Panc1 (cell line): ENCODE measurements at regions not wholly inside any gene's neighbourhood (a gene's known extent, or its start where the extent isn't known, plus 50 kb on each side); places are given as distances from the start of the nearest gene placed in this dataset.

ENCODE experiments used
- ATAC-seq: fragments of 200-7000 bp; cut with Tn5 transposase; 2 replicates; pipeline ENCODE4 v1.9.1; 2020; ENCODE audit warnings: mild to moderate bottlenecking, moderate library complexity
- BruUV-seq: library from RNA; stranded (reverse); fragments of 400-500 nt; replicated peaks from 2 replicates; lab custom pipeline; 2021; lab: Mats Ljungman, UMichigan
- CTCF ChIA-PET: fragments of 300-600 bp; sonication (Branson Sonifier 250); formaldehyde crosslinking; loops from one replicate; lab custom pipeline; 2022; ENCODE audit warnings: antibody characterized with exemption; lab: Charles Lee
- POLR2A ChIA-PET: fragments of 300-600 bp; sonication (Branson Sonifier 250); formaldehyde crosslinking; loops from one replicate; lab custom pipeline; 2022; ENCODE audit warnings: antibody characterized with exemption; lab: Charles Lee
- DNase-seq: peaks from one replicate; pipeline ENCODE4 v3.0.0-alpha.2; 2010; ENCODE audit warnings: low read depth, low spot score
- H3K27ac ChIP-seq: 2 replicates; pipeline ENCODE4 v1.5.1; 2011; ENCODE audit warnings: mild to moderate bottlenecking, low read length, inconsistent platforms
- H3K27me3 ChIP-seq: fragments of 200-500 bp; sonication (Bioruptor generic); 2 replicates; pipeline ENCODE4 v1.6.0; 2014; ENCODE audit warnings: low read length, inconsistent platforms; ENCODE audit not compliant: control insufficient read depth, insufficient read depth
- H3K36me3 ChIP-seq: fragments of 200-500 bp; sonication (Bioruptor generic); 2 replicates; pipeline ENCODE4 v1.5.1; 2014; ENCODE audit warnings: inconsistent platforms, mild to moderate bottlenecking, low read length, moderate library complexity; ENCODE audit not compliant: control insufficient read depth, insufficient read depth
- H3K4me1 ChIP-seq: 2 replicates; pipeline ENCODE4 v1.5.1; 2011; ENCODE audit warnings: inconsistent platforms, mild to moderate bottlenecking, low read length, moderate library complexity; ENCODE audit not compliant: control insufficient read depth, insufficient read depth
- H3K4me3 ChIP-seq, 2 experiments: 2 replicates each; pipeline ENCODE4 v1.5.1; 2011 to 2012; ENCODE audit warnings: low read depth in 2 of 2, low read length in 2 of 2, mild to moderate bottlenecking in 2 of 2, inconsistent platforms in 1 of 2, moderate library complexity in 1 of 2
- H3K9me3 ChIP-seq: fragments of 200-500 bp; sonication (Bioruptor generic); 2 replicates; pipeline ENCODE4 v1.5.1; 2014; ENCODE audit warnings: low read depth, mild to moderate bottlenecking, inconsistent platforms, low read length, moderate library complexity; ENCODE audit not compliant: control insufficient read depth, insufficient read depth
- POLR2AphosphoS5 ChIP-seq: IDR thresholded peaks from 2 replicates; pipeline ENCODE4 v1.6.1; 2012; ENCODE audit warnings: mild to moderate bottlenecking, low read depth, low read length, moderate library complexity
- SIN3A ChIP-seq: IDR thresholded peaks from 2 replicates; pipeline ENCODE4 v1.6.1; 2012; ENCODE audit warnings: low read depth, mild to moderate bottlenecking, low read length, moderate library complexity, borderline replicate concordance; ENCODE audit not compliant: insufficient read depth
- TCF7L2 ChIP-seq: IDR thresholded peaks from 2 replicates; pipeline ENCODE4 v1.6.1; 2011; ENCODE audit warnings: mild to moderate bottlenecking, low read depth, low read length, inconsistent platforms
- in situ Hi-C: cut with HindIII; loops from 2 replicates; pipeline ENCODE4 v1.10.0; 2016; ENCODE audit warnings: low sequenced_read_pairs, low pct_unique_long_range_greater_than_20kb
- intact Hi-C: fragments of 100-400 bp; cut with micrococcal nuclease; formaldehyde crosslinking; loops from one replicate; pipeline ENCODE4 v1.10.0; 2022; ENCODE audit not compliant: unreplicated experiment
- TF ChIP-seq, protein P1 (sequence below), 2 experiments: IDR thresholded peaks; 2 replicates each; pipeline ENCODE4 v1.6.1; 2011 to 2012; ENCODE audit warnings: low read depth in 2 of 2, control low read depth in 1 of 2, low read length in 1 of 2, mild to moderate bottlenecking in 1 of 2, moderate library complexity in 1 of 2; ENCODE audit not compliant: insufficient read depth in 1 of 2
- TF ChIP-seq, protein P2 (sequence below): fragments of 450-650 bp; IDR thresholded peaks from 2 replicates; pipeline ENCODE4 v1.5.1; 2017; ENCODE audit warnings: mild to moderate bottlenecking

DNA sequence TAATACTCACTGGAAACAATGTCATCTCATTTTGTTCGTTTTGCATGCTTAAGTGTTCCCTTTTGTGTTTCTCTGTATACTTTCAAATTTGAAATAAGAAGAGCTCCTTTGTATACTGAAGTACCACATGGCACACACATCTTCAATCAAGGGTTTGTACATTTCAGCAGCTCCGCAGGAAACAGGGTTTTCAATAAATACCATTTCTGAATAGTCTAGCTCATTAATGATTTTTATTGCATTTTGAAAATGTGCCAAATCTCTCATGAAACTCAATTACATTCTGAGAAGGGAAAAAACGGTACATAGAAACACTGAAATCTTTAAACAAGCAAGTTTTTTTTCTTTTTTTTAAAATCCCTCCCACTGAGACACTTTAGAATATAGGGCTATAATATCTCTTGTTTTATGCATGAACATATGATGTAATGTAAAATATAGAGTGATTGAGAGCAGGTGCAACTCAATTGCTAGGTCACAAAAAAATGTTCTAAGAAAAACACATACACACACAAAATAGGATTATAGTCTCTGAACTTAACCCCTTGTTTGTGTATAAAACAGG lies 914.2 kb upstream of the PCDH7 start:
- Histone ChIP-seq H3K9me3 (no peaks in the 10 kb centered on the region; the same call in 1 of the 2 replicates), H3K27me3 (no peaks in the 10 kb centered on the region), H3K4me3 (no peak overlapping the region), H3K36me3 (no peaks in the 10 kb centered on the region), H3K27ac (no peak overlapping the region), H3K4me1 (no peaks in the 10 kb centered on the region)
- ATAC-seq (no peak), DNase-seq (no peak)
- BruUV-seq = no TSS peak
- TF ChIP-seq TCF7L2 = no peak
- no peak for TF ChIP-seq POLR2AphosphoS5
- TF ChIP-seq, protein P1, sequence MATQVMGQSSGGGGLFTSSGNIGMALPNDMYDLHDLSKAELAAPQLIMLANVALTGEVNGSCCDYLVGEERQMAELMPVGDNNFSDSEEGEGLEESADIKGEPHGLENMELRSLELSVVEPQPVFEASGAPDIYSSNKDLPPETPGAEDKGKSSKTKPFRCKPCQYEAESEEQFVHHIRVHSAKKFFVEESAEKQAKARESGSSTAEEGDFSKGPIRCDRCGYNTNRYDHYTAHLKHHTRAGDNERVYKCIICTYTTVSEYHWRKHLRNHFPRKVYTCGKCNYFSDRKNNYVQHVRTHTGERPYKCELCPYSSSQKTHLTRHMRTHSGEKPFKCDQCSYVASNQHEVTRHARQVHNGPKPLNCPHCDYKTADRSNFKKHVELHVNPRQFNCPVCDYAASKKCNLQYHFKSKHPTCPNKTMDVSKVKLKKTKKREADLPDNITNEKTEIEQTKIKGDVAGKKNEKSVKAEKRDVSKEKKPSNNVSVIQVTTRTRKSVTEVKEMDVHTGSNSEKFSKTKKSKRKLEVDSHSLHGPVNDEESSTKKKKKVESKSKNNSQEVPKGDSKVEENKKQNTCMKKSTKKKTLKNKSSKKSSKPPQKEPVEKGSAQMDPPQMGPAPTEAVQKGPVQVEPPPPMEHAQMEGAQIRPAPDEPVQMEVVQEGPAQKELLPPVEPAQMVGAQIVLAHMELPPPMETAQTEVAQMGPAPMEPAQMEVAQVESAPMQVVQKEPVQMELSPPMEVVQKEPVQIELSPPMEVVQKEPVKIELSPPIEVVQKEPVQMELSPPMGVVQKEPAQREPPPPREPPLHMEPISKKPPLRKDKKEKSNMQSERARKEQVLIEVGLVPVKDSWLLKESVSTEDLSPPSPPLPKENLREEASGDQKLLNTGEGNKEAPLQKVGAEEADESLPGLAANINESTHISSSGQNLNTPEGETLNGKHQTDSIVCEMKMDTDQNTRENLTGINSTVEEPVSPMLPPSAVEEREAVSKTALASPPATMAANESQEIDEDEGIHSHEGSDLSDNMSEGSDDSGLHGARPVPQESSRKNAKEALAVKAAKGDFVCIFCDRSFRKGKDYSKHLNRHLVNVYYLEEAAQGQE (IDR thresholded peaks at IDR 0.05; ENCODE audit: insufficient read depth in 1 of 2, low read depth in 2 of 2, low read length in 1 of 2) = no peak
- TF ChIP-seq SIN3A = no peak
- TF ChIP-seq, protein P2, sequence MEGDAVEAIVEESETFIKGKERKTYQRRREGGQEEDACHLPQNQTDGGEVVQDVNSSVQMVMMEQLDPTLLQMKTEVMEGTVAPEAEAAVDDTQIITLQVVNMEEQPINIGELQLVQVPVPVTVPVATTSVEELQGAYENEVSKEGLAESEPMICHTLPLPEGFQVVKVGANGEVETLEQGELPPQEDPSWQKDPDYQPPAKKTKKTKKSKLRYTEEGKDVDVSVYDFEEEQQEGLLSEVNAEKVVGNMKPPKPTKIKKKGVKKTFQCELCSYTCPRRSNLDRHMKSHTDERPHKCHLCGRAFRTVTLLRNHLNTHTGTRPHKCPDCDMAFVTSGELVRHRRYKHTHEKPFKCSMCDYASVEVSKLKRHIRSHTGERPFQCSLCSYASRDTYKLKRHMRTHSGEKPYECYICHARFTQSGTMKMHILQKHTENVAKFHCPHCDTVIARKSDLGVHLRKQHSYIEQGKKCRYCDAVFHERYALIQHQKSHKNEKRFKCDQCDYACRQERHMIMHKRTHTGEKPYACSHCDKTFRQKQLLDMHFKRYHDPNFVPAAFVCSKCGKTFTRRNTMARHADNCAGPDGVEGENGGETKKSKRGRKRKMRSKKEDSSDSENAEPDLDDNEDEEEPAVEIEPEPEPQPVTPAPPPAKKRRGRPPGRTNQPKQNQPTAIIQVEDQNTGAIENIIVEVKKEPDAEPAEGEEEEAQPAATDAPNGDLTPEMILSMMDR = no peak
- in situ Hi-C loops (no loop called here), intact Hi-C loops (no loop called here)
- ChIA-PET CTCF (no interaction called here), POLR2A (interaction anchor here (0.6 kb wide), 1 partner anchor 253 kb away, joined by 4 read pairs; no protein-coding TSS in a partner anchor)

DNA sequence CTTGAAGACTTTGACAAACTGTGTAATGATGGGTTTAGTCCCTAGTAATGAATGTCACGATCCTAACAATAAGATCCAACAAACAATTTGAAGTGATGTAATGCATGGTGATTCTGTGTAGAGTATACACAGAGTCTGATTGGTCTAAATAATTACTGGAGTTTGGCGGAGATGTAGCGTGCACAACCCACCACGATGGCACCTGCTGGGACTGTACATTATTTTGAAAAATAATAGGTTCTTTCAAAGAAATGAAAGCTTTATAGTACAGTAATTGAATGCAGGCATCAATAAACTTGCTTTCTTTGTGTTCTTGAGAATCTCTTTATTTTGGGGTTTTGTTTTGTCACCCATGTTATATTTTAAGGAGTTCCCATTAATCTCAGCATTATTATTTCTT lies 902.2 kb upstream of the PCDH7 start:
- Histone ChIP-seq H3K27me3 (no peaks in the 10 kb centered on the region), H3K27ac (no peak overlapping the region), H3K36me3 (no peaks in the 10 kb centered on the region), H3K4me3 (no peak overlapping the region), H3K4me1 (no peaks in the 10 kb centered on the region), H3K9me3 (no peaks in the 10 kb centered on the region)
- no peak for DNase-seq
- no peak for TF ChIP-seq TCF7L2
- no peak for TF ChIP-seq SIN3A
- TF ChIP-seq, protein P1 (IDR thresholded peaks at IDR 0.05; ENCODE audit: insufficient read depth in 1 of 2, low read depth in 2 of 2, low read length in 1 of 2) = no peak
- TF ChIP-seq, protein P2 = no peak
- TF ChIP-seq POLR2AphosphoS5 = no peak
- ChIA-PET CTCF (no interaction called here), POLR2A (no interaction called here)
- in situ Hi-C loops (no loop called here), intact Hi-C loops (no loop called here)
- no peak for ATAC-seq
- BruUV-seq = no TSS peak
